ENCODE measurements at regions not wholly inside any gene's neighbourhood (a gene's known extent, or its start where the extent isn't known, plus 50 kb on each side); places are given as distances from the start of the nearest gene placed in this dataset.

- H3K36me3 ChIP-seq (ENCODE audit: control insufficient read depth in 2 of 2, extremely low read depth in 1 of 2, insufficient read depth in 2 of 2, low read length in 2 of 2), result no peaks in the 10 kb centered on the region
- POLR2A ChIA-PET, result no interaction called here
- no peak overlapping the region for H3K9ac ChIP-seq (replicated peaks; ENCODE audit: extremely low read depth, insufficient read depth, low read length)
- H2AFZ ChIP-seq (ENCODE audit: low read depth, low read length), result no peak overlapping the region
- BruUV-seq (replicated peaks), result no TSS peak
- dilution Hi-C loops (cut with MboI; ENCODE audit: extremely low pct_ligation_motif_present, low sequenced_read_pairs) (no loop called here), intact Hi-C loops (cut with micrococcal nuclease) (no loop called here)
- no peaks in the 10 kb centered on the region for H3K9me1 ChIP-seq (replicated peaks; ENCODE audit: control insufficient read depth, extremely low read depth, insufficient read depth, low read length)
- H3K4me1 ChIP-seq (ENCODE audit: control insufficient read depth, extremely low read depth, insufficient read depth, low read length), result no peaks in the 10 kb centered on the region
- no peaks in the 10 kb centered on the region for H3K79me2 ChIP-seq (ENCODE audit: control insufficient read depth, insufficient read depth, low read length)
- H4K20me1 ChIP-seq (replicated peaks; ENCODE audit: control insufficient read depth, extremely low read depth, insufficient read depth, low read length), result no peaks in the 10 kb centered on the region
- H3K27ac ChIP-seq (ENCODE audit: insufficient read depth, low read depth, low read length), result no peak overlapping the region
- H3K4me2 ChIP-seq (ENCODE audit: insufficient read depth, low read length), result no peak overlapping the region
- TF ChIP-seq POLR2AphosphoS5 (IDR thresholded peaks at IDR 0.05; ENCODE audit: insufficient read depth, low read depth, low read length) (no peak), JUN (IDR thresholded peaks at IDR 0.05; ENCODE audit: borderline replicate concordance, insufficient read depth, insufficient read length, low read depth) (no peak), POLR2A (IDR thresholded peaks at IDR 0.05; ENCODE audit: low read depth, low read length) (no peak), MYC (IDR thresholded peaks at IDR 0.05; ENCODE audit: low read depth, low read length) (no peak), FOS (IDR thresholded peaks at IDR 0.05; ENCODE audit: borderline replicate concordance, insufficient read depth, low read length) (no peak), GATA2 (IDR thresholded peaks at IDR 0.05; ENCODE audit: insufficient read depth, insufficient read length, low read depth, low read length) (no peak), EZH2 (IDR thresholded peaks at IDR 0.05; ENCODE audit: borderline replicate concordance, low read depth, low read length, severe bottlenecking) (no peak)
- TF ChIP-seq, protein P1, sequence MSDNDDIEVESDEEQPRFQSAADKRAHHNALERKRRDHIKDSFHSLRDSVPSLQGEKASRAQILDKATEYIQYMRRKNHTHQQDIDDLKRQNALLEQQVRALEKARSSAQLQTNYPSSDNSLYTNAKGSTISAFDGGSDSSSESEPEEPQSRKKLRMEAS (IDR thresholded peaks at IDR 0.05; ENCODE audit: insufficient read depth, insufficient read length), result no peak
- TF ChIP-seq, protein P2, sequence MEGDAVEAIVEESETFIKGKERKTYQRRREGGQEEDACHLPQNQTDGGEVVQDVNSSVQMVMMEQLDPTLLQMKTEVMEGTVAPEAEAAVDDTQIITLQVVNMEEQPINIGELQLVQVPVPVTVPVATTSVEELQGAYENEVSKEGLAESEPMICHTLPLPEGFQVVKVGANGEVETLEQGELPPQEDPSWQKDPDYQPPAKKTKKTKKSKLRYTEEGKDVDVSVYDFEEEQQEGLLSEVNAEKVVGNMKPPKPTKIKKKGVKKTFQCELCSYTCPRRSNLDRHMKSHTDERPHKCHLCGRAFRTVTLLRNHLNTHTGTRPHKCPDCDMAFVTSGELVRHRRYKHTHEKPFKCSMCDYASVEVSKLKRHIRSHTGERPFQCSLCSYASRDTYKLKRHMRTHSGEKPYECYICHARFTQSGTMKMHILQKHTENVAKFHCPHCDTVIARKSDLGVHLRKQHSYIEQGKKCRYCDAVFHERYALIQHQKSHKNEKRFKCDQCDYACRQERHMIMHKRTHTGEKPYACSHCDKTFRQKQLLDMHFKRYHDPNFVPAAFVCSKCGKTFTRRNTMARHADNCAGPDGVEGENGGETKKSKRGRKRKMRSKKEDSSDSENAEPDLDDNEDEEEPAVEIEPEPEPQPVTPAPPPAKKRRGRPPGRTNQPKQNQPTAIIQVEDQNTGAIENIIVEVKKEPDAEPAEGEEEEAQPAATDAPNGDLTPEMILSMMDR (IDR thresholded peaks at IDR 0.05; ENCODE audit: extremely low read depth in 1 of 2, insufficient read depth in 1 of 2, low read depth in 1 of 2, low read length in 2 of 2), result no peak
- DNase-seq (ENCODE audit: low read depth, low spot score) (no peak), FAIRE-seq (no peak)
- peaks cover 2% of the 10 kb centered on the region for H3K9me3 ChIP-seq (replicated peaks; ENCODE audit: control insufficient read depth, insufficient read depth, low read length)
- H3K4me3 ChIP-seq (replicated peaks in 1 of 3; ENCODE audit: insufficient read depth in 1 of 3, low read depth in 1 of 3, low read length in 3 of 3), result no peak overlapping the region
- CTCF ChIA-PET, result no interaction called here
- H3K27me3 ChIP-seq (ENCODE audit: control insufficient read depth in 2 of 2, insufficient read depth in 2 of 2, low read length in 2 of 2), result no peaks in the 10 kb centered on the region
Observed at GRCh38 chr4:36747277-36748129, 466.1 kb downstream of the DTHD1 start.
